ENCODE measurements at regions not wholly inside any gene's neighbourhood (a gene's known extent, or its start where the extent isn't known, plus 50 kb on each side); places are given as distances from the start of the nearest gene placed in this dataset.
A peak's percentile ranks its signal among the peaks of the same experiment; 100 is the strongest.

DNA sequence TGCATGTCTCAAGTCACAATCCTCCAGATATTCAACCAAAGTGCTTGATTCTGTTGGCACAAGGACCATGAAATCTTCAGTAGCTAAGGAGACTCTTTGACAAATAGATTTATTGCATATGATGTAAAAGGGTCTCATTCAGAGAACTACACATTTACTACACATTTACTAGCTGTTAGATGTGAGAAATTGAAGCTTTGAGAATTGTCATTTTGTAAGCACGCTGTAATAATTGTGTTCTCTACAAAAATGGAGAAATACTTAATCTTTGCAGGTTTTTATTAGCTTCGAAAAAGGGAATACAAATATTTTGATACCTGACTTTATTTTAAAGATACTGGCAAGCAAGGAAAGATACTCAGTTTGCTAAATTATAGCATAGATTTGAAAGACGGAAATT, 70.2 kb upstream of the CHD2 start:
- DNase-seq: no peak

DNA sequence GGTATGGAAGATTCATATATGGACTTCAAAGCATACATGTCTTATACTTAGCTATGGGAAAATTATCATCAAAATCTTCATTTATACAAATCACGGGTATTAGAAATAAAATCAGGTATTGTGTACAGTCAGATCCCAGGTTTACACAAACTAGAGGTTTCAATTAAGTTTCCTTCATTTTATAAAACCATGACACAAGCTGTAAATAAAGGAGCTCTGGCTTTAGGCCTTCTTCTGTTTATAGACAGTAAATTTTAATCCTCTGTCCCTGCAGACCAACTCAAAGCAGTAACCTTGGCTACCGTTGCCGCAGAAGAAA, 68.8 kb upstream of the CHD2 start:
- DNase-seq: no peak

DNA sequence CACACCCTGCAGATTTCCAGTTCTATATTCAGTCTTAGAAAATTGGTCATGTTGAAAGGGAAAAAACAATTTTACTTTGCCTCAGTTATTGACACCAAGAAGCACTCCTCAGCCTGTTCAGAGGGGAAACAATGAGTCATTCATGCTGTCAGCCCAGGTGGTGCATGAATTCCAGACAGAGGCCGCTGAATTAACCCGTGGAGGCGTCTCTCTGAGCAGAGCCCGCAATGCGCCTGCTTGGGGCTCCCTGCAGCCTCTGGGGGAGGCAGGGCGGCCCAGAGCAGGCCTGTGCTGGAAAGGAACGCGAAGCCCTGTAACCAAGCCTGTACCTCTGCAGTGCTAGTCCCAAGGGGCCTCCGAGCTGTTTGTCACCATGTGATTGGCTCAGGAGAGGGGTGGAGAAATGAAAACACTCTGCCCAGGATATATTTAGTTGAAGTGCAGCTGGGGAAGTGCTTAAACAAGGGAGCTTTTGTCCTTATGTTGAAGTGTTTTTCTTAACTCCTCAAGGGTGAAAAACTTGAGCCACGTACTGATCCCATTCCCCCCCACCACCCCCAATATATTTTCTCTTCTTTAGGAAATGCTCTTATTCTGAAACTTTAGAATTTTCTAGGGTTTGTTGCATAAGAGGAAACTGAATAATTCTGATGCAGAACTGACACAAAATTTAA, 68.3 kb upstream of the CHD2 start:
- peak; percentile 92 for DNase-seq

DNA sequence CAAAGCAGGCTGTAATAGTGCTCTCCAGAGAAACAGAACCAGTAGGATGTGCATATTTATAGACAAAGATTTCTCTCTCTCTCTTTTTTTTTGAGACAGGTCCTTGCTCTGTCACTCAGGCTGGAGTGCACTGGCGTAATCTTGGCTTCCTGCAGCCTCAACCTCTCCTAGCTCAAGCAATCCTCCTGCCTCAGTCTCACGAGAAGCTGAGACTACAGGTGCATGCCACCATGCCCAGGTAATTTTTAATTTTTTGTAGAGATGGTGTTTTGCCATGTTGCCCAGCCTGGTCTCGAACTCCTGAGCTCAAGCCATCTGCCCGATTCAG, 67.1 kb upstream of the CHD2 start:
- no peak for DNase-seq

DNA sequence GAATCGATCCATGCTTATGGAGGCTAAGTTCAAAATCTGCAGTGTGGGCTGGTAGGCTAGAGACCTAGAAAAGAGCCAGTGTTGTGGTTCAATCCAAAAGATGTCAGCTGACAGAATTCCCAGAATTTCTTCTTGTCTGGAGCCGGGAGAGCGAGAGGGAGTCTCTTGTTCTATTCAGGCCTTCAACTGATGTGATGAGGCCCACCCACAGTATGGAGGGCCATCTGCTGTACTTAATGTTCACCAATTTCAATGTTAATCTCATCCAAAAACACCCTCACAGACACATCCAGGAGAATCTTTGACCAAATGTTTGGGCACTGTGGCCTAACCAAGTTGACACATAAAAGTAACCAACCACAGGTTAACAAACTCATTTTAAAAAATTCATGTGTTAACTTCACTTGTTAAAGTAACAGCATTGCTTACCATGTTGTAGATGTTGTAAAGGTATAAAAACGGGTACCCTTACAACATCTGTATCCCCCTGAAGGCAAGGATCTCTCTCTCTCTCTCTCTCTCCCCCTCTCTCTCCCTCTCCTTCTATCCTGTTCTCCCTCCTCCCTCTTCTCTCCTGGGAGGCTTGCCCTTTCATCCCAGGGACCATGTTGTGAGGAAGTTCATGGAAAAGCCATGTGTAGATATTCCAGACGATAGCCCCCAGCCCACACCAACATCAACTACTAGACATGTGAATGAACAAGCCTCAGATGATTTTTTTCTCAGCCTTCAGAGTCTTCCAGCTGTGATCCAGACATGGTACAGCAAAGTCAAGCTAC, 66.4 kb upstream of the CHD2 start:
- no peak for DNase-seq

DNA sequence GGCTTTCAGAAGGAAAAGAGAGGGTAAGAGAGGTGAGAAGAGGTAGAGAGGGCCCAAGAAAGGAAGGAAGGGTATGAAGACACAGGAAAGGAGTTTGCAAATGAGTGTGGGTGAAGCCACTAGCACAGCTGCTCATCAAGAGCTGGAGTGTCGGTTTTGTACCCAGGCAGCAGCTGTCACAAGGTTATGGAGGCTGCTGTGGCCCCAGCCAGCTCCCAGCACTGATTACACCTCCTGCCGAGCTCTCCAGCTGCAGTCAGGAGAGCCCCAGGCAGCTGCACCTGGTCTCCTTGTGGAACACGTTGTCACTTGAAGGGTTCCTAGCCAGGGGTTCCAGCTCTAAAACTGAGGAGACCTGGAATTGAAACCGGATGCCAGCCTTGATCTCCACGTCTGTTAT, 60.4 kb upstream of the CHD2 start:
- no peak for DNase-seq

GRCh38 chr15:92840149-92840548, 60.0 kb upstream of the CHD2 start:
- no peak for DNase-seq

DNA sequence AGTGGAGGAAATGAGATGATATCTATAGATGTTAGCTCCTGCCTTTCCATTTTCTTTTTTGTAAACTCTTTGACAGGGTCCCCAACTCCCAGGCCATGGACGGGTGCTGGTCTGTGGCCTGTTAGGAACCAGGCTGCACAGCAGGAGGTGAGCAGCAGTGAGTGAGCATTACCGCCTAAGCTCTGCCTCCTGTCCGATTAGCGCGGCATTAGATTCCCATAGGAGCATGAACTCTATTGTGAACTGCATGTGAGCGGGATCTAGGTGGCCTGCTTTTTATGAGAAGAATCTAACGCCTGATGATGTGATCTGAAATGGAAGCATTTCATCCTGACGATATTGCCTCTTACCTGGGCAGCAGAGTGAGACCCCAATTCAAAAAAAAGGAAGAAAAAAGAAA, 56.8 kb upstream of the CHD2 start:
- DNase-seq: no peak

DNA sequence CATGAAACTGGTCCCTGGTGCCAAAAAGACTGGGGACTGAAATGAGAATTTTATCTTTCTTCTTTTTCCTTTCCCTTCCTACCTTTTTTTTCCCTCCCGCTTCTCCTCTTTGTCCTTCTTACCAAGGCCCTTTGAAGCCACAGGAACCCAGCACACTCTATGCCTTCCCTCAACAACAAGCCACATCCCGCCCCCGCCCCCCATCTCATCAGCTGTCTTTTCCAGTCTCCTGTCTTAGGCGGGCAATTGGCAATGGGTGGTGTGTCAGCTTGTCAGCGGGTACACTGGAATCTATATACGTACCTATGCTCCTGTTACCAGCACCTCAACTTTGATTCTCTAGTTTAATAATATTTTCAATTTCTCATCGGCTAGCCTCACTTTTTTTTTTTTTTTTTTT, 56.3 kb upstream of the CHD2 start:
- DNase-seq: no peak

DNA sequence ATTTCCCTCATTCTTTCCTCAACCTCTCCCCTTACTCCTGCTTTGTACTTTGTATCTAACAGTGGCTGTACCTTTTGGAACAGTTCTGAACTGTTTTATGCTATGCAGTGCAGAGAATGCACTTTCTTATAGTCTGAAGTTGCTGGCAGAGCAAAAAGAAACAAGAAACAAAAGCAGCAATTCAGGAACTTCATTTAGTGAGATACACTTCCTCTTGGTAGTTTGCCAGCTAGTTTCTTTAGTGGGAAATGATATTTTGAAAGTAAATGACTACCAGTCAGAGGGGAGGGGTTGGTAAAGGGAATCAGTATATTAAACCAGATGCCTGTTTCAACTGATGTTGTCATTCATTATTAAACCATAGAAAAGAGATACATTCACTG, 55.0 kb upstream of the CHD2 start:
- no peak for DNase-seq

GRCh38 chr15:92846741-92847140, 53.4 kb upstream of the CHD2 start:
- DNase-seq: no peak

DNA sequence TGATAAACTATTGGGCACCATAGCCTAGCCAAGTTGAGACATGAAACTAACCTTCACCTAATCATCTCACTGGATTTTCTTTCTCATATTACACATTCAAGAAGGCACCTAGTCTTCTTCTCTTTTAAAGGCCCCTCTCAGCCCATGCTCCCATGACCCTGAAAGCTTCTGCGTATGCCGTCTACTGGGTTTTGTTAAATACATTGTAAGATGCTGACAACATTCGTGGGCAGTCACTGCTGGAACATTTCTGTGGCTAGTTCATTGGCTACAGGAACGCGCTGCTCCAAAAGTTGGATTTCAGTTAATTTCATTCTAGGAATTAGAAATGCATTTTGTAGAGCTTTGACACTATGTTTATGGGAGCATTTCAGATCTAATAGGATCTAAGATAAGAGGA, 52.3 kb upstream of the CHD2 start:
- no peak for DNase-seq

- no peak for DNase-seq
Measured at GRCh38 chr15:92848464-92848851, 51.7 kb upstream of the CHD2 start.

DNA sequence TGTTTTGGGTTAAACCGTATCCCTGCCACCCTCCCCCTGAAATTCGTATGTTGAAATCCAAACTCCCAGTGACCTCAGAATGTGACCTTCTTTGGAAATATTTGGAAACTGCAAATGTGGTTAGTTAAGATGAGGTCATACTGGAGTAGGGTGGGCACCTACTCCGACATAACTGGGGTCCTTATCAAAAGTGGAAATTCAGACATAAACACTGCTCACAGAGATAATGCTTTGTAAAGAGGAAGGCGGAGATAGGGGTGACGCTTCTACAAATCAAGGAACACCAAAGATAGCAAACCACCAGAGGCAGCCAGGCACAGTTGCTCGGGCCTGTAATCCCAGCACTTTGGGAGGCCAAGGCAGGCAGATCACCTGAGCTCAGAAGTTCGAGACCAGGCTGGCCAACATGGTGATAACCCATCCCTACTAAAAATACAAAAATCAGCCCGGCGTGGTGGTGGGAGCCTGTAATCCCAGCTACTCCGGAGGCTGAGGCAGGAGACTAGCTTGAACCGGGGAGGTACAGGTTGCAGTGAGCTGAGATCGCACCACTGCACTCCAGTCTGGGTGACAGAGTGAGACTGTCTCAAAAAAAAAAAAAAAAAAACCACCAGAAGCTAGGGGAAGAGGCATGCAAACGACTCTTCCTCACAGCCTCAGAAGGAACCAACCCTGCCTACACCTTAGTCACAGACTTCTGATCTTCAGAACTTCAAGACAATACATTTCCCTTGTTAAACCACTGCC, 51.1 kb upstream of the CHD2 start:
- peak; percentile 52 for DNase-seq

DNA sequence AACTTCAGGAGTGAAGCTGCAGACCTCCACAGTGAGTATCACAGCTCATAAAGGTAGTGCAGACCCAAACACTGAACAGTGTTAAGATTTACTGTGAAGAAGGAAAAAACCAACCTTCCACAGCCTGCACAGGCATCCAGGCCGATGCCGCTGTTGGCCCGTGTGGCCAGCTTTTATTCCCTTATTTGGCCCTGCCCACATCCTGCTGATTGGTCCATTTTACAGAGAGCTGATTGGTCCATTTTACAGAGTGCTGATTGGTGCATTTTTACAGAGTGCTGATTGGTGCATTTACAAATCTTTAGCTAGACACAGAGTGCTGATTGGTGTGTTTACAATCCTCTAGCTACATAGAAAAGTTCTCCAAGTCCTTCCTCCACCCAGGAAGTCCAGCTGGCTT, 49.9 kb upstream of the CHD2 start:
- DNase-seq: peak; percentile 13

Measured in CD4-positive, alpha-beta T cell treated with Interferon gamma for 1 hour (primary cell).